ENCODE measurements at regions not wholly inside any gene's neighbourhood (a gene's known extent, or its start where the extent isn't known, plus 50 kb on each side); places are given as distances from the start of the nearest gene placed in this dataset.
A peak's percentile ranks its signal among the peaks of the same experiment; 100 is the strongest.
"Not testable (repeated sequence)": the region's sequence is repeated elsewhere in the genome, so short reads cannot be mapped to it uniquely, and the experiment has no call there.

DNA sequence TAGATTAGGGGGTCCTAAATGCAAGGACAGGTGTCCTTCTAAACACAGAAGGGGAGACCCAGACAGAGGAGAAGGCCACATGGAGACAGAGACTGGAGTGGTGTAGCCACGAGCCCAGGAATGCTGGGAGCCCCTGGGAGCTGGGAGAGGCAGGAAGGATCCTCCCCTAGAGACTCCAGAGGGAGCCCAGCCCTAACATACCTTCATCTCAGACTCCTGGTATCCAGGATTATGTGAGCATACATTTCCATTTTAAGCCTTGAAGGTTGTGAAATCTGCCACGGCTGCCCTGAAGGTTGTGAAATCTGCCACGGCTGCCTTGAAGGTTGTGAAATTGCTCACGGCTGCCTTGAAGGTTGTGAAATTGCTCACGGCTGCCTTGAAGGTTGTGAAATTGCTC lies 148.4 kb downstream of the ASMT start:
- H3K4me3 ChIP-seq (ENCODE audit: low read length): no peak overlapping the region

GRCh38 chrX:1764883-1765364 lies 150.1 kb downstream of the ASMT start:
- not testable (repeated sequence) for H3K4me3 ChIP-seq (ENCODE audit: low read length)
- DNase-seq (ENCODE audit: low read depth, low spot score): peak; percentile 12

More for the DNA sequence above, 148.4 kb downstream of the ASMT start:
- DNase-seq (ENCODE audit: low read depth, low spot score): no peak

DNA sequence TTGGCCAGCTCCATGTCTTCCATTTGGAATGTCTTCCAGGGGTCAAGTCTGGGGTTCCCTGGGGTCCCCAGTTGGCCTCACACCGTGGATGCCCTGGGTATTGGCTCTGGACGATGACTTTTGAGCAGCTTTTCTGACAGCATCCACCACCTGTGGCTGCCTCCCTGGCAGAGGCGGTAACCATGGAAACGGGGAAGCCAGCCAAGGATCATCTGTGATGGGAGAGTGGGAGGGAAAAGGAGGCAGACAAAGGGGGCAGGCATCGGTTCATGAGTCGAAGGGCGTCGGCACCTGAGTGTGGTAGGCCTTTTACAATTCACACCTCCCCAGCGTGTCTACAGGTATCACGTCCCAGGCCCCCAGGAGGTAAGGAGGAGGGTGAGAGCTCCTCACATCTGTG lies 152.2 kb downstream of the ASMT start:
- no peak for DNase-seq (ENCODE audit: low read depth, low spot score)
- no peak overlapping the region for H3K4me3 ChIP-seq (ENCODE audit: low read length)

- no peak overlapping the region for H3K4me3 ChIP-seq (ENCODE audit: low read length)
- no peak for DNase-seq (ENCODE audit: low read depth, low spot score)
These were observed 164.0 kb downstream of the ASMT start for GRCh38 chrX:1778817-1779216.

DNA sequence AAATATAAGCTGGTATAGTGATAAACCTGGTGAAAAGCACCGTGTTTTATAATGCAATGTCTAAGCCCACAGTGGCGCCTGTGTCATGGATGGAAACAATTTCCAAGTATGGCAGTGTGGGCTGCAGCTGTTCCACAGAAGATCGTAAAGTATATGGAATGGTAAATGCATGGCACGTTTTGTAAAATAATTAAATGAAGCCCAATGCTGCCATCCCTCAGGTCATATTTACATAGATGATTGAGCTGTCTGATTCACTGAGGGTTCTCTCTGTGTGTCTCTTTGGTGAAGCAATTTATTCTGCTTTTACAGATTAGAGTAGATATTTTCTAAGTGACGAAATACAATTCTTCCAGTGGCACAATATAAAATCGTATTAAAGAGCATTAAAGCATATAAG lies 164.8 kb downstream of the ASMT start:
- no peak for DNase-seq (ENCODE audit: low read depth, low spot score)
- H3K4me3 ChIP-seq (ENCODE audit: low read length): no peak overlapping the region

DNA sequence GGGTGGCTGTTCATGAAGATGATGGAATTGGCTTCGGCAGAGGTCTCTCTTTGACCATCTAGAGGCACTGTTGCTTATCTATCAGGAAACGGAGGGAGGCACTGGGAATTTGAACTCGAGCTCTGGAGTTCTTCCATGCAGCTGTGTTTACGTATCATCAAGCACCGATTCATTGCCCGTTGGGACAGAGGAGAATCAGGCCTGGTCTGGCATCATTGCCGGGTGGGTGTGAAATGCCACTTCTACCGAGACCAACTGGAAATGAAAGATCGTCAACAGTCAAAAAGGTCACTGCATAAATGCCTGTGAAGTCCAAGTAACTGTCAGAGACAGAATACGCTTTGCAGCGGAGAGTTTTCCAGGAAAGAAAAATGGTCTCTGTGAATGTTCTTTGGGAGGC lies 166.9 kb downstream of the ASMT start:
- no peak overlapping the region for H3K4me3 ChIP-seq (ENCODE audit: low read length)
- no peak for DNase-seq (ENCODE audit: low read depth, low spot score)

- no peak for DNase-seq (ENCODE audit: low read depth, low spot score)
- no peak overlapping the region for H3K4me3 ChIP-seq (ENCODE audit: low read length)
These were observed 169.9 kb downstream of the ASMT start for GRCh38 chrX:1784773-1785172.

DNA sequence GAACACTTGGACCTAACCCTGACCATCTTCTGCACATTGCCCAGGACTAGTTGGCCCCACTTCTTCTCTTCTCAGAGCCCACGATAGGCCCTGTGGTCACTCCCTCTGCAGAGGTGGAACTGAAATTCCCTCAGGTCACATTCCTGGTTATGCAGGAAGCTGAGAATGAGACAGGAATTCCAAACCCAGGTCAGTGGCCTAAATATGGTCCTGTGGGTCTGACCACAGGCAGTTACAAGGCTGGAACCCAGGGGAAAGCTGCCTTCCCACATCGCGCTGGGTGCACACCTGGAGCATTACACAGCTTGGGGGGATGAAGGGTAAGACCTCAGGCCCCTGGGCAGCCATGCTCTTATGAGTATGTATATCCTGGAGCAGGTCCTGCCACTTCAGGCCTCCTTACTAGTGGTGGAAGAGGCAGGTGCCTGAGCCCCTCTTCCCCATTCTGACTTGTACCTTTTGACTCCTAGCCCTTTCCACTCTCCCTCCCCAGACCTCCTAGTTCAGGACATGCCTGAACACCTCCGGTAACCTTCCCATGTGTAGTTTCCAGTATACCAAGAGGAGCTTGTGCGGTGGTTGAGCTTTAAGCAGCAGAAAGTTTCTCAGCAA lies 173.5 kb downstream of the ASMT start:
- no peak overlapping the region for H3K4me3 ChIP-seq (ENCODE audit: low read length)
- DNase-seq (ENCODE audit: low read depth, low spot score): no peak

- DNase-seq (ENCODE audit: low read depth, low spot score): no peak
These were observed 177.8 kb downstream of the ASMT start for GRCh38 chrX:1792636-1793035.

DNA sequence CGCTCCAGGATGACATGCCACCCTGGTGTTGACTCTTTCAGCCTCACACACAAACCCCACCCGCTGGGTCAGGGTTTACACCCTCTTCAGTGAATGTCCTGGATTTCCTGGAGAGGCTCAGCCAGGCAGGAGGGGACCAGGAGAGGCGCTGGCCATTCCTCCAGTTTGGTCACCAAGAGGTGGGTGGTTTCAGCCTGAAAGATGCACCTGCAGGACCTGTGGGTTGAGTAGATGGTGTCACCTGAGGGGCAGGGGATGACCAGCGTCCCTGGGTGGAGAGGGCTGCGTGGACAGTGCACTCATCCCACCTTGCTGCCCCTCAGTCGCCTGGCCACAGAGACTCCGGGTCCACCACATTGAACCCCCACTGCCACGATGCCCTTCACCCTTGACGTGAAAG lies 179.7 kb downstream of the ASMT start:
- DNase-seq (ENCODE audit: low read depth, low spot score): no peak
- H3K4me3 ChIP-seq (ENCODE audit: low read length): no peak overlapping the region

More at GRCh38 chrX:1792636-1793035, 177.8 kb downstream of the ASMT start:
- no peak overlapping the region for H3K4me3 ChIP-seq (ENCODE audit: low read length)

- DNase-seq (ENCODE audit: low read depth, low spot score): no peak
- H3K4me3 ChIP-seq (ENCODE audit: low read length): no peak overlapping the region
These were observed 188.1 kb downstream of the ASMT start for GRCh38 chrX:1802912-1803311.

DNA sequence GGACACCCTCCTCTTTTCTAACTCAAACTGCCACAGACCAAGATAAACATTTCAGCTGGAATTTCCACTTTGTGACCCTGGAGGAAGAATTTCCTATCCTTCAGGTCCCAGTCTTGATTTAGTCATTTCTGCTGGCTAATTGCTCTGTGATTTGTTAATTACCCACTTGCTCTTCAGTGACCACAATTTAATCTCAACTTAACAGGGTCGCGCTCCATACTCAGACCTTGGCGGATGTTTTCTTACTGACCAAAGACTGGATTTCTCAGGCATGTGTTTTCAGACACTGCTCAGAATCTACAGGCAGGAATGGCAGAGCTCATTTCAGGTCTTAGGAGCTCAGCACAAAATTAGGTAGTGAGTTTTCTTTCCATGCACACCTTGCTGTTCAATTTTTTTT lies 188.9 kb downstream of the ASMT start:
- DNase-seq (ENCODE audit: low read depth, low spot score): no peak
- no peak overlapping the region for H3K4me3 ChIP-seq (ENCODE audit: low read length)

GRCh38 chrX:1807301-1807731 lies 192.5 kb downstream of the ASMT start:
- no peak for DNase-seq (ENCODE audit: low read depth, low spot score)
- H3K4me3 ChIP-seq (ENCODE audit: low read length): no peak overlapping the region

GRCh38 chrX:1809581-1809980 lies 194.7 kb downstream of the ASMT start:
- no peak overlapping the region for H3K4me3 ChIP-seq (ENCODE audit: low read length)
- DNase-seq (ENCODE audit: low read depth, low spot score): no peak

DNA sequence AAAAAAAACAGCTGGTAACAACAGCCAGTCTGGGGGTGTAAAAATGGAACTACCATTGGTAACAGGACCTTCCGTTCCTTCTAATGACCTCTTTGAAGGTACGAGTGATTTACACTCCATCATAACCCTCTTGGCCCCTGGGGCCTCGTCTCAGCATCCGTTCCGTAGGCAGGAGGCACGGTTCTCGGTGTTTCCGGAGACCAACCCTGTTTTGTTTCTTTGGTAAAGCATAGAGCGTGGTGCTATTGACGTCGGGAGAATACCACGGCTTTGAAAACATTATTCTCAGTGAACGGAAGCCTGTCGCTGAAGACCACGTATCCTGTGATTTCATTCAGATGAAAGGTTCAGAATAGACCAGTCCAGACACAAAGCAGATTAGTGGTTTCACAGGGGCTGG lies 198.9 kb downstream of the ASMT start:
- H3K4me3 ChIP-seq (ENCODE audit: low read length): no peak overlapping the region
- DNase-seq (ENCODE audit: low read depth, low spot score): no peak

DNA sequence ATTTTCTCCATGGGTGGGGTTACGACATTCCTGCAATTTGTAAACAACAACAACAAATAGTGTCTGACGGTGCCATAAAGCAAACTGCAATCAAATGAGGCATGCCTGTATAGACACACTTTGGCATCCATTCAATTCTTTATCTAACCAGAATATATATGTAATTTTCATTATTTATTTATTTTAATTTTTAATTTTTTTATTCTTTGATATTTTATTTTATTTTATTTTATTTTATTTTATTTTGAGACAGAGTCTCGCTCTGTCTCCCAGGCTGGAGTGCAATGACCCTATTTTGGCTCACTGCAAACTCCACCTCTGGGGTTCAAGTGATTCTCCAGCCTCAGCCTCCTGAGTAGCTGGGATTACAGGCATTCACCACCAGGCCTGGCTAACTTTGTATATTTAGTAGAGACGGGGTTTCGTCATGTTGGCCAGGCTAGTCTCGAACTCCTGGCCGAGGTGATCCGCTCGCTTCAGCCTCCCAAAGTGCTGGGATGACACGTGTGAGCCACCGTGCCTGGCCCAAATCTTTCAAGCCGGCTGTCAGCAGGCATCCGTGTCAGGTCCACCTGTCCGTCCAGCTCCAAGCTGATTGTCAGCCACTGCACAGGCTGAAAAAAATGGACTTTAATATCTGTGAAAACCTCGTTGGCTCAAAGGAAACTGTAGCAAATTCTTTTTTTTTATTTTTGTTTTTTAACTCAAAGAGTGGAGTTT lies 200.8 kb downstream of the ASMT start:
- H3K4me3 ChIP-seq (ENCODE audit: low read length): no peak overlapping the region
- DNase-seq (ENCODE audit: low read depth, low spot score): no peak

DNA sequence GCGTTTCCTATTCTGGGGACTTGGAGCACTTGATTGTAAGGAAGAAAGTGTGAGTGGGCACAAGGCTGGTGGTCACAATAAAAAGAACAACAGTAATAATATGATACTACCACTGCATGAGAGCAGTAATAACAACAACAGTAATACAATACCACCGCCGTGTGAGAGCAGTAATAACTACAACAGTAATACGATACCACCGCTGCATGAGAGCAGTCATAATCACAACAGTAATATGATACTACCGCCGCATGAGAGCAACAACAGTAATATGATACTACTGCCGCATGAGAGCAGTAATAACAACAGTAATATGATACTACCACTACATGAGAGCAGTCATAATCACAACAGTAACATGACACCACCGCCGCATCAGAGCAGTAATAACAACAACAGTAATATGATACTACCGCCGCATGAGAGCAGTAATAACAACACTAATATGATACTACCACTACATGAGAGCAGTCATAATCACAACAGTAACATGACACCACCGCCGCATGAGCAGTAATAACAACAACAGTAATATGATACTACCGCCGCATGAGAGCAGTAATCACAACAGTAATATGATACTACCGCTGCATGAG lies 201.6 kb downstream of the ASMT start:
- not testable (repeated sequence) for H3K4me3 ChIP-seq (ENCODE audit: low read length)

DNA sequence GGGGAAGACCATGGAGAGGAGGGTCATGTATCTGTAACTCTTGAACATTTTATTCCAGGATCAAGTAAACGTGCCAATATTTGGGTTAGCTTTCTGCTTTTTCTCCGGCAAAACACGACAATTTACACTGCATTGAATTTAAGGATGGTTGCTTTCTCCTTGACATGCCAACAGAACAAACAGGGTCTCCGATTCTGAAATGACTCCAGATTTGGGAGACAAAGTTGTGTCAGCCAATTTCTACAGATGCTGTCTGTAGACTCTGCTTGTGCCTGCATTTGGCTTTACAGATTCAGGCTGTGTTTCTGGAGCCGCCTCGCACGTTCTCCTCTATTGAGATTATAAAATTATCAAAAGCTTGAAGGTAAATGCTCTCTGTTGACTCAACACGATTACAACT lies 207.0 kb downstream of the ASMT start:
- no peak for DNase-seq (ENCODE audit: low read depth, low spot score)
- no peak overlapping the region for H3K4me3 ChIP-seq (ENCODE audit: low read length)

More for the DNA sequence above, 201.6 kb downstream of the ASMT start:
- not testable (repeated sequence) for DNase-seq (ENCODE audit: low read depth, low spot score)

DNA sequence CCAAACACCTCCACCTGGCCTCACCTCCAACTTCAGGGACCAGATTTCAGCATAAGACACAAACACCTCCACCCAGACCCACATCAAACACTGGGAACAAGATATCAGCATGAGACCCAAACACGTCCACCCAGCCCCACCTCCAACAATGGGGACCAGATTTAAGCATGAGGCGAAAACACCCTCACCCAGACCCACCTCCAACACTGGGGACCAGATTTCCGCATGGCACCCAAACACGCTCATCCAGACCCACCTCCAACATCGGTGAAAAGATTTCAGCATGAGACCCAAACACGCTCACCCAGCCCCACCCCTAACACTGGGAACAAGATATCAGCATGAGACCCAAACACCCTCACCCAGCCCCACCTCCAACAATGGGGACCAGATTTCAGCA lies 210.0 kb downstream of the ASMT start:
- DNase-seq (ENCODE audit: low read depth, low spot score): no peak
- no peak overlapping the region for H3K4me3 ChIP-seq (ENCODE audit: low read length)

DNA sequence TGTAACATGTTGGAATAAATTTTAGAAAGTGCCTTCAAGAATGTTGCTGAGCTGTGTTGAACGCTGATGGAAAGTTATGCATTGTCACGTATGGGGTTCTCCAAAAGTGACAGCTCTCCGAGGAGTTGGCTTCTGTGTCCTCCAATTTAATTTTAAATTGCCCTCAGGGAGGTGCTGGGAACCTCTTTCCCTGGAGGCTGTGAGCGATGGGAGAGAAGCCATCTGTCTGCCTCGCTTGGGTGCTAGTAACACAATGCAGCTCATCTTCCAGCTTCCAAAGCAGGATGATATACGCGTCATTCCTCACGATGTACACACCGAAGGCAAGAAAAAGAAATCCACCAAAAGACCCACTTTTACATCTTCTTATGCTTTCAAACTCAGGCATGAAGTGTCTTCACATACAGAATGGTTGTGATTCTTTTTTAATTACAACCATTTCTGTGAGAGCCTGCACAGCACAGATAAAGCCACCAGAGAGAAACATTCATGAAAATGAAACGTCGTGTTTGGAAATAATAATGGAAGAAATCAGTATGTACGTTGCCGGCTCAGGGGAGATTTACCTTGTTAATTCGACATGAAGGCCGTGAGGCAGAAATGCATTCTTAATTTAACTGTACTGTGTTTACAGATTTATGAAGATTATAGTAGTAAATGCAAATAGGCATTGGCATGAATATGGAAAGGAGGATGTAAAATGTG lies 218.9 kb downstream of the ASMT start:
- DNase-seq (ENCODE audit: low read depth, low spot score): no peak

More for the DNA sequence above, 218.9 kb downstream of the ASMT start:
- H3K4me3 ChIP-seq (ENCODE audit: low read length): no peak overlapping the region

All from Jurkat, Clone E6-1 (cell line).